Suprapubic skin (tissue), 4 donors: ENCODE measurements at regions not wholly inside any gene's neighbourhood (a gene's known extent, or its start where the extent isn't known, plus 50 kb on each side); places are given as distances from the start of the nearest gene placed in this dataset.
"Not testable (repeated sequence)": the region's sequence is repeated elsewhere in the genome, so short reads cannot be mapped to it uniquely, and the experiment has no call there.

Source experiments
- DNase-seq, 2 donors: peaks; one replicate each; pipeline ENCODE4 v3.0.0-alpha.2; 2019; ENCODE audit warnings: low spot score in 2 of 2
- H3K27ac ChIP-seq: fragments of 200-600 bp; sonication (generic); one replicate; pipeline ENCODE4 v1.5.1; 2019
- H3K27me3 ChIP-seq: fragments of 200-600 bp; sonication (generic); one replicate; pipeline ENCODE4 v1.5.1; 2019
- H3K36me3 ChIP-seq: fragments of 200-600 bp; sonication (generic); one replicate; pipeline ENCODE4 v1.5.1; 2019
- H3K4me1 ChIP-seq: fragments of 200-600 bp; sonication (generic); one replicate; pipeline ENCODE4 v1.5.1; 2019
- H3K4me3 ChIP-seq: fragments of 200-600 bp; sonication (generic); one replicate; pipeline ENCODE4 v1.5.1; 2019; ENCODE audit warnings: mild to moderate bottlenecking
- H3K9me3 ChIP-seq: fragments of 200-600 bp; sonication (generic); one replicate; pipeline ENCODE4 v1.5.1; 2019
- EP300 ChIP-seq: sonication (generic); formaldehyde crosslinking; IDR thresholded peaks from one replicate; pipeline ENCODE4 v1.6.1; 2017; ENCODE audit warnings: antibody characterized with exemption
- POLR2A ChIP-seq, 2 donors: fragments of 450-650 bp; IDR thresholded peaks; one replicate each; pipeline ENCODE4 v1.6.1; 2017; ENCODE audit warnings: antibody characterized with exemption in 2 of 2, mild to moderate bottlenecking in 2 of 2, moderate library complexity in 2 of 2
- POLR2AphosphoS5 ChIP-seq, 3 donors: sonication (generic); formaldehyde crosslinking; IDR thresholded peaks; one replicate each; pipeline ENCODE4 v1.6.1; 2017; ENCODE audit warnings: antibody characterized with exemption in 3 of 3
- WGBS: methylation state at CpG from one replicate; pipeline ENCODE4 v1.1.5; 2018; 5-methylcytosine and 5-hydroxymethylcytosine counted together
- TF ChIP-seq, protein P1 (sequence below), 2 donors: fragments of 200-600 bp in 1 of 2; fragments of 450-650 bp in 1 of 2; sonication (generic) in 1 of 2; IDR thresholded peaks; one replicate each; pipeline ENCODE4 v1.5.1; 2016 to 2019; ENCODE audit warnings: antibody characterized with exemption in 2 of 2, mild to moderate bottlenecking in 1 of 2, moderate library complexity in 1 of 2

DNA sequence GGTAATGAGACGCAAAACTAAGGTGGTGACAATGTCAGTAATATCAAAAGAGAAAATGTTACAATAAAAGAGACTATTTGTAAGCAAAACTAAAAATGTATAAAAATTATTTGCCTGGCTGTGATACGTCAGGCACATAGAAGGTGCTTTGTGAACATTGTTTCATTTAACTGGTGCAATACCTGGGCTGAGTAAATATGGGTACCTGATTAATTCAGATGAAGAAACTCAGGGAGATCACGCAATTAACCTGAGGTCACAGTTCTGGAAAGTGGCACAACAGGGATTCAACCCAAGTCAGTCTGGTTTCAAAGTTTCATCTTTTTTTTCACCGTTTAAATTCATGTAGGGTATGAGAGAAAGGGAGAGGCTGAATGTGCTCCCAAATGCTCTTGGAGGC, 71.0 kb upstream of the KRAS start:
- Histone ChIP-seq H3K27me3 (no peaks in the 10 kb centered on the region), H3K27ac (no peak overlapping the region), H3K4me1 (no peaks in the 10 kb centered on the region), H3K9me3 (no peaks in the 10 kb centered on the region), H3K36me3 (no peaks in the 10 kb centered on the region), H3K4me3 (no peak overlapping the region)
- TF ChIP-seq, protein P1, sequence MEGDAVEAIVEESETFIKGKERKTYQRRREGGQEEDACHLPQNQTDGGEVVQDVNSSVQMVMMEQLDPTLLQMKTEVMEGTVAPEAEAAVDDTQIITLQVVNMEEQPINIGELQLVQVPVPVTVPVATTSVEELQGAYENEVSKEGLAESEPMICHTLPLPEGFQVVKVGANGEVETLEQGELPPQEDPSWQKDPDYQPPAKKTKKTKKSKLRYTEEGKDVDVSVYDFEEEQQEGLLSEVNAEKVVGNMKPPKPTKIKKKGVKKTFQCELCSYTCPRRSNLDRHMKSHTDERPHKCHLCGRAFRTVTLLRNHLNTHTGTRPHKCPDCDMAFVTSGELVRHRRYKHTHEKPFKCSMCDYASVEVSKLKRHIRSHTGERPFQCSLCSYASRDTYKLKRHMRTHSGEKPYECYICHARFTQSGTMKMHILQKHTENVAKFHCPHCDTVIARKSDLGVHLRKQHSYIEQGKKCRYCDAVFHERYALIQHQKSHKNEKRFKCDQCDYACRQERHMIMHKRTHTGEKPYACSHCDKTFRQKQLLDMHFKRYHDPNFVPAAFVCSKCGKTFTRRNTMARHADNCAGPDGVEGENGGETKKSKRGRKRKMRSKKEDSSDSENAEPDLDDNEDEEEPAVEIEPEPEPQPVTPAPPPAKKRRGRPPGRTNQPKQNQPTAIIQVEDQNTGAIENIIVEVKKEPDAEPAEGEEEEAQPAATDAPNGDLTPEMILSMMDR (IDR thresholded peaks at IDR 0.05), result no peak
- TF ChIP-seq EP300 (no peak), POLR2AphosphoS5 (IDR thresholded peaks at IDR 0.05) (no peak), POLR2A (IDR thresholded peaks at IDR 0.05) (no peak)
- no peak for DNase-seq
- 91% methylated on average over 4 of the region's 4 CpGs for WGBS

DNA sequence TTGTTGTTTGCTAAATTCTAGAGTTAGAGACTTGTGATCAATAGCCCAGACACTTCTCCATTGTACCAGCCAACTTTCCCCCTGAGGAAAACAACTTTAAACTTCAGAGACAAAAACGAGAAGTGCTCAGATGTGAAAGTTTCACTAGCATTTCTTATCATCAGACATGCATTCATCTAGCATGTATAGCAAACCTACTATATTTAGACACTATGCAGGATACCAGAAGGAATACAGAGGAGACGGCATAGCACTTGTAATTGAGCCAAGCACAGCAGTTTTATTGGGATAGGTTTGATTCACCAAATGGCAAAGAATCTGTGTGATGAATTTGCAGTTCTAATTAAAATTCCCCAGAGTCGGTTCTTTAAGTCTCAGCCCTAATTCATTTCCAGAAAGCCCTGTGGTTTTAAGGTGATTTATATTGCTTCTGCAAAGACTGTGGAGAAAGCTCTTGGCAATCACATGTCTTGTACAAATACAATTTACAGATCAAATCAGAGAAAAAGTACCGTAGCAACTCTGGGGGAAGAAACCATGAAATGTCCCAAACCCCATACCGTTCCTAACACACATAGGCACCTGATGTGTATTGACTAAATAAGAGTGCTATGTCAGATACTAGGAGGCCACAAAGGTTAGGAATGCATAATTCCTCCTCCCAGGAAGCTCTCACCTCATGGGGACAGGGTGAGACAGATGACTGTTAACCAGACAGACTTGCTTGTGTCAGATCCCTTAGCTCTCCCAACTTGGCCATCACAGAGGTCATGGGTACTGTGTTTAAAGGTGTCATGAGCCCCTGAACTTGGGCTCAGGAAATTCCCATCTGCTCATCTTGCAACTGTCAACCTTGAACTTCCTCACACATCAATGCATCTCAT, 69.6 kb upstream of the KRAS start:
- Histone ChIP-seq H3K27ac (no peak overlapping the region), H3K36me3 (no peaks in the 10 kb centered on the region), H3K4me3 (no peak overlapping the region), H3K4me1 (no peaks in the 10 kb centered on the region), H3K9me3 (no peaks in the 10 kb centered on the region), H3K27me3 (no peaks in the 10 kb centered on the region)
- TF ChIP-seq POLR2A (IDR thresholded peaks at IDR 0.05), result no peak
- TF ChIP-seq EP300, result no peak
- TF ChIP-seq, protein P1 (IDR thresholded peaks at IDR 0.05), result no peak
- TF ChIP-seq POLR2AphosphoS5 (IDR thresholded peaks at IDR 0.05), result no peak
- WGBS, result 38% methylated on average over 5 of the region's 5 CpGs
- DNase-seq, result no peak

DNA sequence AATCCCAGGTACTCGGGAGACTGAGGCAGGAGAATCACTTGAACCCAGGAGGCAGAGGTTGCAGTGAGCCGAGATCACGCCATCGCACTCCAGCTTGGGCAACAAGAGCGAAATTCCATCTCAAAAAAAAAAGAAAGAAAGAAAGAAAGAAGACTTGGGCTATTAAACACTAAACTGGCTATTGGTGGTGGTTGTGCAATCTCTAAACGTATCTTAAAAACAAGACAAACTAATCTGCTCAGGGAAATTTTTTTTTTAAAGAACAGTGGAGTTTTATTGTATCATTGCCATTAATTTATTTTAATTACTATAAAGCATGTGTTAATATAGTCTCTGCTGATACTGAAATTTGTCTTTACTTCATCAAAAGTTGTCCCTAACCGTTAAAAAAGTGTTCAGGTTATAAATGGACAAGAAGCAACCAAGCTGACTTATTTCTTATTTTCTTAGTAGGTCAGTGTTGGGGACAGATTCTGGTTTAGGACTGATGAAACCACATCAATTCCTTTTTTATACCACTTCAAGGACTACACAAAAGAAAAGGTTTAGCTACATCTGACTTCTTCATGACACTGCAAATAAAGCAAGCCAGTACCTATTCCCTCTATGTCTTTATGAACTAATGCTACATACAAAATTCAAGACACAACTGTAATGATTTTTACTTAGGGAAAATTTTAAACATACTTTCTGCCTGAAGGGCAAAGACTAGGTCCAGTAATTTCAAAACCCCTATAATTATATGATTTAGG, 68.7 kb upstream of the KRAS start:
- Histone ChIP-seq H3K27ac (no peak overlapping the region), H3K27me3 (no peaks in the 10 kb centered on the region), H3K4me1 (no peaks in the 10 kb centered on the region), H3K36me3 (no peaks in the 10 kb centered on the region), H3K9me3 (no peaks in the 10 kb centered on the region), H3K4me3 (no peak overlapping the region)
- TF ChIP-seq POLR2AphosphoS5 (IDR thresholded peaks at IDR 0.05) (no peak), POLR2A (IDR thresholded peaks at IDR 0.05) (no peak), EP300 (no peak)
- TF ChIP-seq, protein P1 (IDR thresholded peaks at IDR 0.05), result no peak
- DNase-seq, result no peak
- WGBS, result 85% methylated on average over 7 of the region's 7 CpGs

- no peaks in the 10 kb centered on the region for H3K4me1 ChIP-seq
- H3K27me3 ChIP-seq, result no peaks in the 10 kb centered on the region
- H3K9me3 ChIP-seq, result no peaks in the 10 kb centered on the region
- no peak for DNase-seq
- H3K36me3 ChIP-seq, result no peaks in the 10 kb centered on the region
- H3K4me3 ChIP-seq, result no peak overlapping the region
- no peak overlapping the region for H3K27ac ChIP-seq
- TF ChIP-seq POLR2AphosphoS5 (IDR thresholded peaks at IDR 0.05), result no peak
- TF ChIP-seq POLR2A (IDR thresholded peaks at IDR 0.05), result no peak
- TF ChIP-seq EP300, result no peak
- TF ChIP-seq, protein P1 (IDR thresholded peaks at IDR 0.05), result no peak
- WGBS, result 62% methylated on average over 4 of the region's 4 CpGs
These were observed 66.8 kb upstream of the KRAS start for GRCh38 chr12:25317553-25317952.

GRCh38 chr12:25315388-25315787, 64.7 kb upstream of the KRAS start:
- H3K4me1 ChIP-seq, result no peaks in the 10 kb centered on the region
- no peaks in the 10 kb centered on the region for H3K9me3 ChIP-seq
- no peak for DNase-seq
- H3K36me3 ChIP-seq, result no peaks in the 10 kb centered on the region
- H3K4me3 ChIP-seq, result no peak overlapping the region
- no peaks in the 10 kb centered on the region for H3K27me3 ChIP-seq
- no peak for TF ChIP-seq EP300
- TF ChIP-seq, protein P1 (IDR thresholded peaks at IDR 0.05), result no peak
- TF ChIP-seq POLR2A (IDR thresholded peaks at IDR 0.05), result no peak
- no peak for TF ChIP-seq POLR2AphosphoS5 (IDR thresholded peaks at IDR 0.05)
- H3K27ac ChIP-seq, result no peak overlapping the region

- H3K4me3 ChIP-seq, H3K36me3 ChIP-seq, H3K4me1 ChIP-seq, H3K9me3 ChIP-seq, H3K27ac ChIP-seq, H3K27me3 ChIP-seq, DNase-seq: not testable (repeated sequence)
- 90% methylated on average over 4 of the region's 4 CpGs for WGBS
These were observed 62.7 kb upstream of the KRAS start for GRCh38 chr12:25313266-25313990.
